Activated CD4-positive, alpha-beta memory T cell treated with anti-CD3 and anti-CD28 coated beads, Interleukin-2, amount 10 ng/mL, durations not matched to agents 7 days and 5 days (primary cell): ENCODE measurements at regions not wholly inside any gene's neighbourhood (a gene's known extent, or its start where the extent isn't known, plus 50 kb on each side); places are given as distances from the start of the nearest gene placed in this dataset.
"Not testable (repeated sequence)": the region's sequence is repeated elsewhere in the genome, so short reads cannot be mapped to it uniquely, and the experiment has no call there.

Experiments
- CTCF ChIA-PET: fragments of 350-600 bp; sonication (Branson Sonifier 250); formaldehyde crosslinking; loops from one replicate; lab custom pipeline; 2021; ENCODE audit warnings: antibody characterized with exemption, inconsistent platforms; lab: Charles Lee
- POLR2A ChIA-PET: fragments of 350-600 bp; sonication (Branson Sonifier 250); formaldehyde crosslinking; loops from one replicate; lab custom pipeline; 2021; ENCODE audit warnings: antibody characterized with exemption; lab: Charles Lee
- DNase-seq: peaks from one replicate; pipeline ENCODE4 v3.0.0-alpha.2; 2020
- H3K27ac Mint-ChIP-seq: one replicate; pipeline ENCODE4 v1.8.0; 2021; ENCODE audit warnings: mild to moderate bottlenecking, mixed read lengths
- H3K27me3 Mint-ChIP-seq: one replicate; pipeline ENCODE4 v1.8.0; 2021; ENCODE audit warnings: mixed read lengths
- H3K36me3 Mint-ChIP-seq: one replicate; pipeline ENCODE4 v1.8.0; 2021; ENCODE audit warnings: low read depth, mixed read lengths
- H3K4me1 Mint-ChIP-seq: one replicate; pipeline ENCODE4 v1.8.0; 2021; ENCODE audit warnings: mixed read lengths
- H3K4me3 Mint-ChIP-seq: one replicate; pipeline ENCODE4 v1.8.0; 2021; ENCODE audit warnings: mild to moderate bottlenecking, mixed read lengths
- H3K9me3 Mint-ChIP-seq: one replicate; pipeline ENCODE4 v1.8.0; 2021; ENCODE audit warnings: mixed read lengths

GRCh38 chr2:12453731-12454130 is 263.0 kb upstream of the TRIB2 start:
- Mint-ChIP-seq H3K9me3 (no peaks in the 10 kb centered on the region), H3K4me1 (peaks cover 54% of the 10 kb centered on the region), H3K36me3 (peaks cover 2% of the 10 kb centered on the region), H3K27me3 (no peaks in the 10 kb centered on the region), H3K4me3 (no peak overlapping the region), H3K27ac (no peak overlapping the region)
- ChIA-PET POLR2A (interaction anchor here (1.4 kb wide), 1 partner anchor 48 kb away, joined by 5 read pairs; no protein-coding TSS in a partner anchor), CTCF (interaction anchor here (0.6 to 3.5 kb wide), 3 partner anchors 53 to 263 kb away, joined by 3 to 20 read pairs (median 3); partner anchors contain the start of gene TRIB2)
- no peak for DNase-seq

- Mint-ChIP-seq H3K4me3 (no peak overlapping the region), H3K9me3 (no peaks in the 10 kb centered on the region), H3K27ac (peak overlapping the region; percentile 8), H3K27me3 (no peaks in the 10 kb centered on the region), H3K36me3 (peaks cover 2% of the 10 kb centered on the region), H3K4me1 (peaks cover 46% of the 10 kb centered on the region)
- ChIA-PET CTCF (interaction anchor here (1.4 to 2.4 kb wide), 4 partner anchors 13 to 261 kb away, joined by 5 to 10 read pairs (median 8); partner anchors contain the start of gene TRIB2), POLR2A (interaction anchor here (0.8 to 2.5 kb wide), 7 partner anchors 13 to 260 kb away, joined by 3 to 17 read pairs (median 5); partner anchors contain the start of gene TRIB2)
- no peak for DNase-seq
These were observed 261.1 kb upstream of the TRIB2 start for GRCh38 chr2:12455661-12456060.

DNA sequence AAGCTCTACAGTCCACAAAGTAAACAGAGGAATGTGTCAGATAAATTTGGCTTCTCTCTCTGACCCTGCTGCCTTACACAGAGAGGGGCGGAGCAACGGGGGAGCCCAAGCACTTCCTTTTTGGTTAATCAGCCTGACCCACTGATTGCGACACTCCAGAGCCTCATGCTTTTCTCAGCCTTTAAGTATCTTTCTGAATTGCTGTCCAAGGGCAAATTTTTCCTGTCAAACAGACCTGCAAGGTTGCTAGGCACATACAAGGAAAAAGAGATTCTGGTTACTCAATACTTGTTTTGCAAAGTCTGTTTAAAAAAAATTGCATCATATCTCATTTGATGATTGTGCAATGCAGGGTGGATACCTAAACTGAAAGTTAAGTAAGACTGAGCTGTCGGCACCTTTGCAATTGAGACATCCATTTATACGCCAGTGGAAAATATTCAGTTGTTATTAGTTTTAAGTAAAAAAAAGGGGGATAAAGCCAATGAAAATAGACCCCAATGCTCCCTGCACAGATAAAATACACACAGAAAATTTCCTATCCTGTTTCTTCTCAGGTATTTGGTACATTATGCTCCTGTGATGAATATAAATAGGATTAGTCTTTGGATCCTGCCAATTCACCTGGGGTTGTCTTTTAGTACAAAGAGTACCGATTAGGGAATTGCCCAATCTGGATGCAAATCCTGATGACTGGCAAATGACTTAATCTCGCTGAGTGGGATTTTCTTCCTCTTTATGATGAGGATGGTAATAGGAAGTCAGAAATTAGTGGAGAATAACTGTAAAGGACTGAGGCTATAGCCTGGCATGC is 260.2 kb upstream of the TRIB2 start:
- Mint-ChIP-seq H3K4me3 (peak overlapping the region; percentile 71), H3K9me3 (peaks cover 2% of the 10 kb centered on the region), H3K4me1 (peaks cover 43% of the 10 kb centered on the region), H3K36me3 (peaks cover 8% of the 10 kb centered on the region), H3K27me3 (no peaks in the 10 kb centered on the region), H3K27ac (peak overlapping the region; percentile 96)
- peak; percentile 80 for DNase-seq
- ChIA-PET CTCF (interaction anchor here (1.4 to 2.4 kb wide), 4 partner anchors 14 to 260 kb away, joined by 5 to 10 read pairs (median 8); partner anchors contain the start of gene TRIB2), POLR2A (interaction anchor here (0.7 to 2.5 kb wide), 9 partner anchors 14 to 260 kb away, joined by 3 to 17 read pairs (median 5); partner anchors contain the start of gene TRIB2)

DNA sequence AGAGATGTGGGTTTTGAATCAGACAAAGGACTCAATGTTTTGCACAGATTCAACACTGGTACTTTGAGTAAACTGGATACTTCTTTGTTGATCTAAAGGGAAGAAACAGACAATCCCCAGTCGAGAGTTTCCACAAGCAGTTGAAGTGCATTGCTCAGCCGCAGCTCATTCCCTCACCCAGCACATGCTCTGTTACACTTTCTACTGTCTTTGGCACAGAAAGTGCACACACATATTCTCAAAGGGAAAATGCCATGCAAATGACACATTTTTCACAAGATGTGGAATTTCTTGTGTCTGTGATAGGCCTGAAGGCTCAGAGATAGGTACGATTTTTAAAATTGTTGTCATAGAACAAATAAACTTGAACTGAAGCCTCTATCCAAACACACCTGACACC is 258.9 kb upstream of the TRIB2 start:
- H3K4me1 Mint-ChIP-seq, result peaks cover 31% of the 10 kb centered on the region
- no peak for DNase-seq
- H3K27ac Mint-ChIP-seq, result peak overlapping the region; percentile 96
- no peak overlapping the region for H3K4me3 Mint-ChIP-seq
- no peaks in the 10 kb centered on the region for H3K27me3 Mint-ChIP-seq
- ChIA-PET POLR2A (interaction anchor here (0.6 to 2.5 kb wide), 4 partner anchors 9 to 57 kb away, joined by 3 to 17 read pairs (median 6); no protein-coding TSS in a partner anchor), CTCF (interaction anchor here (2.4 kb wide), 1 partner anchor 259 kb away, joined by 10 read pairs; the partner anchor contains the start of gene TRIB2)
- H3K36me3 Mint-ChIP-seq, result peaks cover 10% of the 10 kb centered on the region
- peaks cover 4% of the 10 kb centered on the region for H3K9me3 Mint-ChIP-seq

DNA sequence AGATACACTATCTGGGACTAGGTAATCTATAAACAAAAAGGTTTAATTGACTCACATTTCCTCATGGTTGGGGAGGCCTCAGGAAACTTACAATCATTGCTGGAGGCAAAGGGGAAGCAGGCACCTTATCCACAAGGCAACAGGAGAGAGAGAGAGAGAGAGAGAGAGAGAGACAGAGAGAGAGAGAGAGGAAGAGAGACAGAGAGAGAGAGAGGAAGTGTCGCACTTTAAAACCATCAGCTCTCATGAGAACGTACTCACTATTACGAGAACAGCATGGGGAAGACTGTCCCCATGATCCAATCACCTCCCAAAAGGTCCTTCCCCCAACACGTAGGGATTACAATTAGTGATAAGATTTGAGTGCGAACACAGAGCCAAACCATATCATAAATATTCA is 253.5 kb upstream of the TRIB2 start:
- no peak overlapping the region for H3K27ac Mint-ChIP-seq
- ChIA-PET CTCF (no interaction called here), POLR2A (interaction anchor here (1.1 kb wide), 1 partner anchor 26 kb away, joined by 3 read pairs; no protein-coding TSS in a partner anchor)
- H3K9me3 Mint-ChIP-seq, result peaks cover 15% of the 10 kb centered on the region
- no peak overlapping the region for H3K4me3 Mint-ChIP-seq
- peaks cover 2% of the 10 kb centered on the region for H3K4me1 Mint-ChIP-seq
- no peaks in the 10 kb centered on the region for H3K27me3 Mint-ChIP-seq
- no peak for DNase-seq
- H3K36me3 Mint-ChIP-seq, result peaks cover 10% of the 10 kb centered on the region

DNA sequence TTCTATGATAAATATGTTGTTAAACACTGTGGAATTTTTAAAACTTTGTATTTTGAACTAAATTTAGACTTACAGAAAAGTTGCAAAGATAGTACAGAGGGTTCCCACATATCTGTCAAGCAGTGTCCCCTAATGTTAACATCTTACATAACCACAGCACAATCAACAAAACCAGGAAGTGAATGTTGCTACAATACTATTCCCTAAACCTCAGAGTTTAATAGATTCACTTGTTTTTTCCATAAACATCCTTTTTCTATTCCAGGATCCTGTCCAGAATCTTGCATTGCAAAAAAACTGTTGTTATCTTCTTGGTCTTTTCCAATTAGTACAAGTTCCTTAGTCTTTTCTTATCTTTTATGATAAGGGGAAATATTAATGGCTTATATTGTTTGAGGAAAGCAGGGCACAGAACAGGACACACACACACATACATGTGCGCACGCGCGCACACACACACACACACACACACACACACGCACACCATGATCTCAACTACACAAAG is 251.1 kb upstream of the TRIB2 start:
- DNase-seq, result no peak
- CTCF ChIA-PET, result interaction anchor here (0.6 kb wide), 1 partner anchor 67 kb away, joined by 3 read pairs; no protein-coding TSS in a partner anchor

GRCh38 chr2:12467303-12467702 is 249.4 kb upstream of the TRIB2 start:
- Mint-ChIP-seq H3K36me3 (peaks cover 10% of the 10 kb centered on the region), H3K27ac (no peak overlapping the region), H3K4me3 (no peak overlapping the region), H3K9me3 (peaks cover 19% of the 10 kb centered on the region), H3K27me3 (peaks cover 2% of the 10 kb centered on the region), H3K4me1 (peaks cover 2% of the 10 kb centered on the region)
- ChIA-PET POLR2A (interaction anchor here (1.2 kb wide), 1 partner anchor 21 kb away, joined by 3 read pairs; no protein-coding TSS in a partner anchor), CTCF (no interaction called here)
- no peak for DNase-seq

More for the DNA sequence above, 251.1 kb upstream of the TRIB2 start:
- H3K4me3 Mint-ChIP-seq, result no peak overlapping the region
- peaks cover 10% of the 10 kb centered on the region for H3K36me3 Mint-ChIP-seq
- H3K27ac Mint-ChIP-seq, result no peak overlapping the region
- peaks cover 15% of the 10 kb centered on the region for H3K9me3 Mint-ChIP-seq
- POLR2A ChIA-PET, result no interaction called here
- peaks cover 2% of the 10 kb centered on the region for H3K4me1 Mint-ChIP-seq
- H3K27me3 Mint-ChIP-seq, result no peaks in the 10 kb centered on the region

DNA sequence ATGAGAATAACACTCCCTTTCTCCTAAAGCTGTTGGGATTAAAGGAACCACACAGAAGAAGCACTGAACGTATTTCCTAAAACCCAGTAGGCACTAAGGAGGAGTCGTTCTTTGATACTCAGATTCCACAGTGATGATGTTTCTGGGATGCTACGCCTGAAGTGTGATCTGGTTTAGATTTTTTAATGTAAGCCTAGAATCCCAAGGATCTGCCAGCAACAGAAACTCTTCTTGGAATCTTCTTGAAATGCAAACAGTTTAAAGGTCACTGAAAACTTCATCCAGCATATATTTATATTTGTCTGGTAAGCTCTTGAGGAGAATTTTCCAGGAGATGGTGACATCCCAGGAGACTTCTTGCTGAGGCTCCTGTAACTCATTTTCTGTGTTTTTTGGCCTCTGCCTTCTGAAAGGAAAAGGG is 247.6 kb upstream of the TRIB2 start:
- Mint-ChIP-seq H3K4me1 (peaks cover 2% of the 10 kb centered on the region), H3K27ac (no peak overlapping the region), H3K9me3 (peaks cover 22% of the 10 kb centered on the region), H3K4me3 (no peak overlapping the region), H3K36me3 (peaks cover 15% of the 10 kb centered on the region), H3K27me3 (peaks cover 2% of the 10 kb centered on the region)
- ChIA-PET CTCF (no interaction called here), POLR2A (no interaction called here)
- DNase-seq, result no peak

DNA sequence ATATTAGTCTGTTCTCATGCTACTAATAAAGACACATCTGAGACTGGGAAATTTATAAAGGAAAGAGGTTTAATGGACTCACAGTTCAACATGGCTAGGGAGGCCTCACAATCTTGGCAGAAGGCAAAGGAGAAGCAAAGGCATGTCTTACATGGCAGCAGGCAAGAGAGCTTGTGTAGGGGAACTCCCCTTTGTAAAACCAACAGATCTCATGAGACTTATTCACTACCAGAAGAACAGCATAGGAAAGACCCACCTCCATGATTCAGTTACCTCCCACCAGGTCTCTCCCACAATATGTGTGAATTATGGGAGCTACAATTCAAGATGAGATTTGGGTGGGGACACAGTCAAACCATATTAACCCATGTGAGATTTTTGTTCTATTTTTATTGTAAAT is 244.5 kb upstream of the TRIB2 start:
- POLR2A ChIA-PET, H3K27me3 Mint-ChIP-seq, H3K4me3 Mint-ChIP-seq, H3K4me1 Mint-ChIP-seq, H3K27ac Mint-ChIP-seq, DNase-seq: not testable (repeated sequence)
- CTCF ChIA-PET, result interaction anchor here (1.5 kb wide), 1 partner anchor 244 kb away, joined by 5 read pairs; the partner anchor contains the start of gene TRIB2
- H3K9me3 Mint-ChIP-seq, result peaks cover 24% of the 10 kb centered on the region
- H3K36me3 Mint-ChIP-seq, result peaks cover 18% of the 10 kb centered on the region

GRCh38 chr2:12478151-12479064 is 238.3 kb upstream of the TRIB2 start:
- Mint-ChIP-seq H3K9me3 (peaks cover 7% of the 10 kb centered on the region), H3K36me3 (peaks cover 7% of the 10 kb centered on the region), H3K4me3 (no peak overlapping the region), H3K27ac (no peak overlapping the region), H3K4me1 (no peaks in the 10 kb centered on the region), H3K27me3 (no peaks in the 10 kb centered on the region)
- DNase-seq, result no peak
- ChIA-PET POLR2A (no interaction called here), CTCF (no interaction called here)

- H3K27ac Mint-ChIP-seq, result no peak overlapping the region
- DNase-seq, result no peak
- ChIA-PET POLR2A (interaction anchor here (1.0 kb wide), 1 partner anchor 10 kb away, joined by 3 read pairs; no protein-coding TSS in a partner anchor), CTCF (no interaction called here)
- no peaks in the 10 kb centered on the region for H3K27me3 Mint-ChIP-seq
- H3K9me3 Mint-ChIP-seq, result peaks cover 8% of the 10 kb centered on the region
- peaks cover 11% of the 10 kb centered on the region for H3K36me3 Mint-ChIP-seq
- H3K4me1 Mint-ChIP-seq, result peaks cover 4% of the 10 kb centered on the region
- H3K4me3 Mint-ChIP-seq, result no peak overlapping the region
These were observed 237.6 kb upstream of the TRIB2 start for GRCh38 chr2:12479065-12479601.
